ENCODE measurements at regions not wholly inside any gene's neighbourhood (a gene's known extent, or its start where the extent isn't known, plus 50 kb on each side); places are given as distances from the start of the nearest gene placed in this dataset.
A peak's percentile ranks its signal among the peaks of the same experiment; 100 is the strongest.

GRCh38 chr10:61135276-61135721 is 191.3 kb upstream of the RHOBTB1 start:
- peak; percentile 56 for DNase-seq (ENCODE audit: extremely low read depth, insufficient read length)
- Histone ChIP-seq H3K4me3 (replicated peaks; ENCODE audit: low read depth, low read length) (no peak overlapping the region), H3K36me3 (ENCODE audit: control insufficient read depth, insufficient read depth, low read length) (no peaks in the 10 kb centered on the region), H3K27me3 (replicated peaks; ENCODE audit: control insufficient read depth, insufficient read depth, low read length) (no peaks in the 10 kb centered on the region)
- TF ChIP-seq CTCF (IDR thresholded peaks at IDR 0.05; ENCODE audit: insufficient read depth, low read length, poor library complexity, severe bottlenecking): no peak

GRCh38 chr10:61130366-61130765 is 186.4 kb upstream of the RHOBTB1 start:
- no peaks in the 10 kb centered on the region for H3K27me3 ChIP-seq (replicated peaks; ENCODE audit: control insufficient read depth, insufficient read depth, low read length)
- no peak for DNase-seq (ENCODE audit: extremely low read depth, insufficient read length)
- no peaks in the 10 kb centered on the region for H3K36me3 ChIP-seq (ENCODE audit: control insufficient read depth, insufficient read depth, low read length)
- TF ChIP-seq CTCF (IDR thresholded peaks at IDR 0.05; ENCODE audit: insufficient read depth, low read length, poor library complexity, severe bottlenecking): no peak
- H3K4me3 ChIP-seq (replicated peaks; ENCODE audit: low read depth, low read length): no peak overlapping the region

GRCh38 chr10:61128196-61128595 is 184.2 kb upstream of the RHOBTB1 start:
- H3K4me3 ChIP-seq (replicated peaks; ENCODE audit: low read depth, low read length): no peak overlapping the region
- no peaks in the 10 kb centered on the region for H3K36me3 ChIP-seq (ENCODE audit: control insufficient read depth, insufficient read depth, low read length)
- no peak for DNase-seq (ENCODE audit: extremely low read depth, insufficient read length)
- no peak for TF ChIP-seq CTCF (IDR thresholded peaks at IDR 0.05; ENCODE audit: insufficient read depth, low read length, poor library complexity, severe bottlenecking)
- no peaks in the 10 kb centered on the region for H3K27me3 ChIP-seq (replicated peaks; ENCODE audit: control insufficient read depth, insufficient read depth, low read length)

- no peak overlapping the region for H3K4me3 ChIP-seq (replicated peaks; ENCODE audit: low read depth, low read length)
- TF ChIP-seq CTCF (IDR thresholded peaks at IDR 0.05; ENCODE audit: insufficient read depth, low read length, poor library complexity, severe bottlenecking): no peak
Observed at GRCh38 chr10:61125560-61126170, 181.7 kb upstream of the RHOBTB1 start.

GRCh38 chr10:61124756-61125530 is 181.0 kb upstream of the RHOBTB1 start:
- DNase-seq (ENCODE audit: extremely low read depth, insufficient read length): no peak
- TF ChIP-seq CTCF (IDR thresholded peaks at IDR 0.05; ENCODE audit: insufficient read depth, low read length, poor library complexity, severe bottlenecking): no peak
- Histone ChIP-seq H3K36me3 (ENCODE audit: control insufficient read depth, insufficient read depth, low read length) (no peaks in the 10 kb centered on the region), H3K27me3 (replicated peaks; ENCODE audit: control insufficient read depth, insufficient read depth, low read length) (no peaks in the 10 kb centered on the region), H3K4me3 (replicated peaks; ENCODE audit: low read depth, low read length) (no peak overlapping the region)

More at GRCh38 chr10:61125560-61126170, 181.7 kb upstream of the RHOBTB1 start:
- Histone ChIP-seq H3K36me3 (ENCODE audit: control insufficient read depth, insufficient read depth, low read length) (no peaks in the 10 kb centered on the region), H3K27me3 (replicated peaks; ENCODE audit: control insufficient read depth, insufficient read depth, low read length) (no peaks in the 10 kb centered on the region)
- peak; percentile 9 for DNase-seq (ENCODE audit: extremely low read depth, insufficient read length)
